WTC11 (cell line): ENCODE measurements at regions not wholly inside any gene's neighbourhood (a gene's known extent, or its start where the extent isn't known, plus 50 kb on each side); places are given as distances from the start of the nearest gene placed in this dataset.

Experiments used
- ATAC-seq: fragments of 200-7000 bp; cut with Tn5 transposase; 2 replicates; pipeline ENCODE4 v1.10.0; 2021; ENCODE audit warnings: mild to moderate bottlenecking, moderate library complexity
- CTCF ChIA-PET: fragments of 300-600 bp; sonication (Branson Sonifier 250); formaldehyde crosslinking; loops from one replicate; lab custom pipeline; 2021; ENCODE audit warnings: antibody characterized with exemption; lab: Charles Lee
- POLR2A ChIA-PET: fragments of 350-600 bp; sonication (Branson Sonifier 250); formaldehyde crosslinking; loops from one replicate; lab custom pipeline; 2021; ENCODE audit warnings: antibody characterized with exemption; lab: Charles Lee
- DNase-seq: peaks from one replicate; pipeline ENCODE4 v3.0.0; 2021; ENCODE audit warnings: low spot score
- H3K27ac Mint-ChIP-seq: 2 replicates; pipeline ENCODE4 v1.8.0; 2021; ENCODE audit warnings: mixed read lengths
- H3K27me3 Mint-ChIP-seq: 2 replicates; pipeline ENCODE4 v1.8.0; 2021; ENCODE audit warnings: low read depth, mild to moderate bottlenecking, moderate library complexity, mixed read lengths
- H3K36me3 Mint-ChIP-seq: 2 replicates; pipeline ENCODE4 v1.8.0; 2021; ENCODE audit warnings: mixed read lengths
- H3K4me1 Mint-ChIP-seq: 2 replicates; pipeline ENCODE4 v1.8.0; 2022; ENCODE audit warnings: mixed read lengths
- H3K4me3 Mint-ChIP-seq: 2 replicates; pipeline ENCODE4 v1.8.0; 2021; ENCODE audit warnings: mild to moderate bottlenecking, moderate library complexity, mixed read lengths
- H3K9me3 Mint-ChIP-seq: 2 replicates; pipeline ENCODE4 v1.8.0; 2021; ENCODE audit warnings: mixed read lengths
- EMX1 ChIP-seq: fragments of 250-450 bp; sonication (Bioruptor Pico); IDR thresholded peaks from 2 replicates; pipeline ENCODE4 v1.8.0; 2021; ENCODE audit warnings: mild to moderate bottlenecking
- ESRRA ChIP-seq: sonication (generic); formaldehyde crosslinking; IDR thresholded peaks from 2 replicates; pipeline ENCODE4 v1.8.1; 2022; ENCODE audit warnings: mild to moderate bottlenecking, missing genetic modification reagents, borderline replicate concordance
- ETV6 ChIP-seq: sonication (generic); formaldehyde crosslinking; IDR thresholded peaks from 2 replicates; pipeline ENCODE4 v1.8.1; 2022; ENCODE audit warnings: mild to moderate bottlenecking, missing genetic modification reagents
- FOXK1 ChIP-seq: sonication (generic); formaldehyde crosslinking; IDR thresholded peaks from 2 replicates; pipeline ENCODE4 v1.8.0; 2022; ENCODE audit warnings: mild to moderate bottlenecking, moderate library complexity, missing genetic modification reagents
- GTF2I ChIP-seq: fragments of 250-450 bp; sonication (Bioruptor Pico); conservative IDR thresholded peaks from 2 replicates; pipeline ENCODE4 v1.4.0; 2021; ENCODE audit warnings: mild to moderate bottlenecking
- KAT7 ChIP-seq: sonication (generic); formaldehyde crosslinking; IDR thresholded peaks from 2 replicates; pipeline ENCODE4 v1.8.1; 2023; ENCODE audit warnings: missing genetic modification reagents, mild to moderate bottlenecking, borderline replicate concordance
- RELA ChIP-seq: sonication (generic); formaldehyde crosslinking; IDR thresholded peaks from 2 replicates; pipeline ENCODE4 v1.8.1; 2022; ENCODE audit warnings: missing genetic modification reagents, mild to moderate bottlenecking, borderline replicate concordance
- SP1 ChIP-seq: sonication (generic); formaldehyde crosslinking; conservative IDR thresholded peaks from 2 replicates; pipeline ENCODE4 v1.8.1; 2022; ENCODE audit warnings: missing genetic modification reagents
- TEAD1 ChIP-seq: sonication (generic); formaldehyde crosslinking; IDR thresholded peaks from 2 replicates; pipeline ENCODE4 v1.8.0; 2022; ENCODE audit warnings: mild to moderate bottlenecking, missing genetic modification reagents
- ZNF121 ChIP-seq: sonication (generic); formaldehyde crosslinking; IDR thresholded peaks from 2 replicates; pipeline ENCODE4 v1.8.0; 2023; ENCODE audit warnings: missing genetic modification reagents
- ZNF423 ChIP-seq: fragments of 250-450 bp; sonication (Bioruptor Pico); IDR thresholded peaks from 2 replicates; pipeline ENCODE4 v2.1.2; 2022; ENCODE audit warnings: mild to moderate bottlenecking, moderate library complexity
- ZNF671 ChIP-seq: fragments of 250-450 bp; sonication (Bioruptor Pico); IDR thresholded peaks from 2 replicates; pipeline ENCODE4 v1.8.0; 2021; ENCODE audit warnings: mild to moderate bottlenecking
- TF ChIP-seq, protein P1 (sequence below): sonication (generic); formaldehyde crosslinking; IDR thresholded peaks from 2 replicates; pipeline ENCODE4 v1.8.1; 2022; ENCODE audit warnings: mild to moderate bottlenecking, moderate library complexity, missing genetic modification reagents
- TF ChIP-seq, protein P2 (sequence below): sonication (generic); formaldehyde crosslinking; IDR thresholded peaks from 2 replicates; pipeline ENCODE4 v1.8.1; 2022; ENCODE audit warnings: mild to moderate bottlenecking, missing genetic modification reagents, moderate library complexity, borderline replicate concordance
- TF ChIP-seq, protein P3 (sequence below): sonication (generic); formaldehyde crosslinking; IDR thresholded peaks from 2 replicates; pipeline ENCODE4 v1.8.1; 2023; ENCODE audit warnings: mild to moderate bottlenecking, missing genetic modification reagents, moderate library complexity
- TF ChIP-seq, protein P4 (sequence below): sonication (generic); formaldehyde crosslinking; IDR thresholded peaks from 2 replicates; pipeline ENCODE4 v1.8.0; 2022; ENCODE audit warnings: mild to moderate bottlenecking, missing genetic modification reagents
- TF ChIP-seq, protein P5 (sequence below): sonication (generic); formaldehyde crosslinking; IDR thresholded peaks from 2 replicates; pipeline ENCODE4 v1.8.0; 2022; ENCODE audit warnings: mild to moderate bottlenecking, missing genetic modification reagents

DNA sequence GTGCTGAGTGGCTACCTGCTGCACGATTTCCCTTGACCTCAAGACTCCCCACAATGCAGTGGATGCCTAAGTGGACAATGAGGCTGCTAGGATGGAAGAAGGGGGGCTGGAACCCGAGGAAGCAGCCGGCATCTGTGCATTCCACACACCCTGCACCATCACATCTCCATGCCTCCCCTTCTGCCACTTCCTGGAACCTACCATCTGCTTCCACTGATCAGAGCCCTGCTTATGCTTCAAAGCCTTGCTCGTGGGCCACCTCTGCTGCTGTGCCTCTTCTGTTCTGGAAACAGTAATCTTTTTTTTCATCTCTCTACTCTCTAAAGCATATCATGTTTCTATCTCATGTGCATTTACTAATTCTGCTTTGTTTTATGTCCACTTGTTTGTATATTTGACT, 66.2 kb upstream of the WDR26 start:
- no peak overlapping the region for H3K4me3 Mint-ChIP-seq
- H3K4me1 Mint-ChIP-seq = peaks cover 81% of the 10 kb centered on the region
- peak overlapping the region; percentile 88 for H3K27ac Mint-ChIP-seq
- TF ChIP-seq, protein P1, sequence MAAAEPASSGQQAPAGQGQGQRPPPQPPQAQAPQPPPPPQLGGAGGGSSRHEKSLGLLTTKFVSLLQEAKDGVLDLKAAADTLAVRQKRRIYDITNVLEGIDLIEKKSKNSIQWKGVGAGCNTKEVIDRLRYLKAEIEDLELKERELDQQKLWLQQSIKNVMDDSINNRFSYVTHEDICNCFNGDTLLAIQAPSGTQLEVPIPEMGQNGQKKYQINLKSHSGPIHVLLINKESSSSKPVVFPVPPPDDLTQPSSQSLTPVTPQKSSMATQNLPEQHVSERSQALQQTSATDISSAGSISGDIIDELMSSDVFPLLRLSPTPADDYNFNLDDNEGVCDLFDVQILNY (CRISPR knock-in tag) = no peak
- H3K9me3 Mint-ChIP-seq = peaks cover 19% of the 10 kb centered on the region
- DNase-seq = no peak
- ATAC-seq = no peak
- peaks cover 21% of the 10 kb centered on the region for H3K36me3 Mint-ChIP-seq
- ChIA-PET POLR2A (no interaction called here), CTCF (interaction anchor here (4.4 kb wide), 1 partner anchor 44 kb away, joined by 20 read pairs; no protein-coding TSS in a partner anchor)
- no peaks in the 10 kb centered on the region for H3K27me3 Mint-ChIP-seq

DNA sequence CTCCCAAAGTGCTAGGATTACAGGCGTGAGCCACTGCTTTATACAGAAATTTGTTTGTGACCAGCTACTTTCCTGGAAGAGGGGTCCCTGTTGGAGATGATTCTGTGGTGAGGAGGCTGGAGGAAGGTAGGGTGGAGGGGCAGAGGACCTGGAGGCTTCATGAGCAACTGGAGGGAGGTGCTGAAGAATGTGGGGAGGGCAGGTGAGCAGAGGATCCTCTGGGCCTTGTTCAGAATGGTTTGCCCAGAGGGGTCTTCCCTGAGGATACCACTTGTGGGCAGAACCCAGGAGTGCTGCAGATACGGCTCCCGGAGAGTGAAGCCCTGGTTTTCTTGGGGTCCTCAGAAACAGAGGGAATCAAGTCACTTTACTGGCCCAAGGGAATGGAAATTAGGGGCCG, 67.2 kb upstream of the WDR26 start:
- Mint-ChIP-seq H3K27me3 (no peaks in the 10 kb centered on the region), H3K27ac (peak overlapping the region; percentile 93)
- no peak for DNase-seq
- TF ChIP-seq, protein P2, sequence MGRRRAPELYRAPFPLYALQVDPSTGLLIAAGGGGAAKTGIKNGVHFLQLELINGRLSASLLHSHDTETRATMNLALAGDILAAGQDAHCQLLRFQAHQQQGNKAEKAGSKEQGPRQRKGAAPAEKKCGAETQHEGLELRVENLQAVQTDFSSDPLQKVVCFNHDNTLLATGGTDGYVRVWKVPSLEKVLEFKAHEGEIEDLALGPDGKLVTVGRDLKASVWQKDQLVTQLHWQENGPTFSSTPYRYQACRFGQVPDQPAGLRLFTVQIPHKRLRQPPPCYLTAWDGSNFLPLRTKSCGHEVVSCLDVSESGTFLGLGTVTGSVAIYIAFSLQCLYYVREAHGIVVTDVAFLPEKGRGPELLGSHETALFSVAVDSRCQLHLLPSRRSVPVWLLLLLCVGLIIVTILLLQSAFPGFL = no peak
- TF ChIP-seq FOXK1 (CRISPR knock-in tag) = no peak
- no peak for TF ChIP-seq ESRRA (CRISPR knock-in tag)
- TF ChIP-seq RELA (CRISPR knock-in tag) = no peak
- TF ChIP-seq, all 79 proteins: peak for 0
- ChIA-PET CTCF (interaction anchor here (1.1 to 4.4 kb wide), 2 partner anchors 45 to 86 kb away, joined by 3 to 20 read pairs; no protein-coding TSS in a partner anchor), POLR2A (interaction anchor here (0.6 kb wide), 1 partner anchor 1138 kb away, joined by 3 read pairs; the partner anchor contains the start of gene SUSD4)
- peaks cover 88% of the 10 kb centered on the region for H3K4me1 Mint-ChIP-seq
- peaks cover 9% of the 10 kb centered on the region for H3K9me3 Mint-ChIP-seq
- H3K4me3 Mint-ChIP-seq = no peak overlapping the region
- peaks cover 12% of the 10 kb centered on the region for H3K36me3 Mint-ChIP-seq
- ATAC-seq = no peak

DNA sequence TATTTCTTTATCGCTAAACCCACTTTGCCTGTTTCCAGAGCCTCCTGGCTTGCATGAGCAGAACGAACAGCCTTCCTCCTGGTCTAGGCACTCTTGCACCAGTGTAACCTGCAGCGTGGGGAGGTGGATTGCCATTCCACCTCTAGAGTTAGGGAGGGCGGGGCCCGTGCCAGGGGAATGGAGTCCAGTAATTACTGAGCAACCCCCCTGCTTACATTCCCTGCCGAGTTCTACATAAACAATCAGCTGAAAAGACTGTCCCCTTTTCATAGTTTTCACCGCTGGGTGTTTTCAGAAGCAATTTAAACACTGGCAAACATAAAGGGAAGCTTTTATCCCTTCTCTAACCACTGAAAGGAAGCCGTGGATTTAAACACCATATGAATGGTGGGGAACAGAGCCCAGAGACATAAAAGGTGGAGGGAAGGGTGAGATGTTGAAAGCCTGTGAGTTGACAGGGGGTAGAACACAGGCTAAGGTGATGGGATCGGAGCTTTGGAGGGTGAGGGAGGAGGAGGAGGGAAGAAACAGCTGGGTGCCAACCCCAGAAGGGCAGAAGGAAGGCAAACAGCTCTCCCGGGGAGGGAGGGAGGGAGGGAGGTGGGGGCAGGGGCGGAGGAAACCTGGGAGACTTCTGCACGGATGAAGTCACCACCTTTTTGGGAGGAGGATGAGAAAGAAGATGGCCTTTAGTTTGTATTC, 68.0 kb upstream of the WDR26 start:
- Mint-ChIP-seq H3K4me3 (peak overlapping the region; percentile 0; the same call in 1 of the 2 replicates), H3K9me3 (peaks cover 3% of the 10 kb centered on the region), H3K27me3 (no peaks in the 10 kb centered on the region), H3K36me3 (peaks cover 4% of the 10 kb centered on the region), H3K4me1 (peaks cover 81% of the 10 kb centered on the region), H3K27ac (peak overlapping the region; percentile 93)
- ATAC-seq = peak; percentile 1
- ChIA-PET CTCF (interaction anchor here (1.1 to 4.4 kb wide), 4 partner anchors 46 to 420 kb away, joined by 3 to 20 read pairs (median 6); no protein-coding TSS in a partner anchor), POLR2A (interaction anchor here (0.9 kb wide), 1 partner anchor 70 kb away, joined by 3 read pairs; no protein-coding TSS in a partner anchor)
- TF ChIP-seq ETV6 (CRISPR knock-in tag) (peak; percentile 26; the same call in 1 of the 2 replicates), KAT7 (CRISPR knock-in tag) (no peak), SP1 (CRISPR knock-in tag) (no peak), ZNF423 (0 out of 2 replicates have a peak, but pooled peaks have one; percentile 12)
- no peak for DNase-seq

DNA sequence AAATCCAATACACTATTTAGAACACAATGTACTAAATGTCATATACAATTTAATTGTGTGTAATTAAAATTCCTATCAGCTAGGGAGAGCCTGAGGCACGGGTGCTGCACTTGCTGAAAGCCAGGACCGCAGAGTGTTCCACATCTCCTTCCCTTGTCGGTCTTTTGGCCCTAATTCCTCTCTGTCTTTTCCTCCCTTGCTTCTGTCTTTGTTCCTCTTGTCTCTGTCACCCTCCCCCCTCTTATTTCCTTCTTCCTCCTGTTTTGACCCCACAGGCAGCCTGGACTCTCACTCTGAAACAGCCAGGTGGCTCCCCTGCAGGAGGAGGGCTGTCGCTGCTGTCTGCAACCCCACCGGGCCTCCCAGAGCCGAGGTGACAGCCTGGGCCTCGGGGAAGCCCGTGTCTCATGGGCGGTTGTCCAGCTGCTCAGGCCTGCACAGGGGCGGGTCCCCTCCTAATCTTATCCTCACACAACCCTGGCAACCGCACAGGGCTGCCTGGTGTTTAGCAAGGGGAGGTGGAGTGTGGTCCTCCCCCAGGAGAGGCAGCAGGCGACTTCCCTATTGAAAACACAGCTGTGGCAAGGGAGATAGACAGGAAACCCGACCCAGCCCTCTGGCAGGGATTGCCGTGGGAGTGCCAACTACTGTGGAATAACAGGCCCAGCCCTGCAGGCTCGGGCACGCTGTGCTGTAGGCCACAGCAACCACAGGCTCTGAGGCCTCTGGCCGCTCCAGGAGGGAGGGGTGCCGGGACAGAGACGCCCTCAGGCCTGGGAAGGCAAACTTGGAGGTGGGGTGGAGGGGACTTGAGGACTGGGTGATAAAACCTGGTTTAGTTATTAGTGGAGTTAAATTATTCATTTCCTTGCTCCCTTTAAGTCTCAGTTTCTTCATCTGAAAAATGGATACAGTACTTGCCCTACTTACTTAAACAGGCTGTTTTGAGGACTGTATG, 68.8 kb upstream of the WDR26 start:
- H3K9me3 Mint-ChIP-seq = no peaks in the 10 kb centered on the region
- peak overlapping the region; percentile 81 for H3K27ac Mint-ChIP-seq
- peak overlapping the region; percentile 5; the same call in 1 of the 2 replicates for H3K4me3 Mint-ChIP-seq
- DNase-seq = peak; percentile 72
- ChIA-PET POLR2A (interaction anchor here (0.9 kb wide), 1 partner anchor 71 kb away, joined by 3 read pairs; no protein-coding TSS in a partner anchor), CTCF (interaction anchor here (1.2 to 4.4 kb wide), 4 partner anchors 47 to 419 kb away, joined by 4 to 20 read pairs (median 6); no protein-coding TSS in a partner anchor)
- TF ChIP-seq ZNF671 (no peak), EMX1 (no peak), ETV6 (CRISPR knock-in tag) (peak; percentile 81), TEAD1 (no peak), SP1 (CRISPR knock-in tag) (peak; percentile 59; the same call in 1 of the 2 replicates), GTF2I (CRISPR knock-in tag) (0 out of 2 replicates have a peak, but pooled peaks have one; percentile 28), KAT7 (CRISPR knock-in tag) (no peak), ZNF121 (peak; percentile 94)
- TF ChIP-seq, protein P3, sequence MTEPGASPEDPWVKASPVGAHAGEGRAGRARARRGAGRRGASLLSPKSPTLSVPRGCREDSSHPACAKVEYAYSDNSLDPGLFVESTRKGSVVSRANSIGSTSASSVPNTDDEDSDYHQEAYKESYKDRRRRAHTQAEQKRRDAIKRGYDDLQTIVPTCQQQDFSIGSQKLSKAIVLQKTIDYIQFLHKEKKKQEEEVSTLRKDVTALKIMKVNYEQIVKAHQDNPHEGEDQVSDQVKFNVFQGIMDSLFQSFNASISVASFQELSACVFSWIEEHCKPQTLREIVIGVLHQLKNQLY = no peak
- TF ChIP-seq, protein P4, sequence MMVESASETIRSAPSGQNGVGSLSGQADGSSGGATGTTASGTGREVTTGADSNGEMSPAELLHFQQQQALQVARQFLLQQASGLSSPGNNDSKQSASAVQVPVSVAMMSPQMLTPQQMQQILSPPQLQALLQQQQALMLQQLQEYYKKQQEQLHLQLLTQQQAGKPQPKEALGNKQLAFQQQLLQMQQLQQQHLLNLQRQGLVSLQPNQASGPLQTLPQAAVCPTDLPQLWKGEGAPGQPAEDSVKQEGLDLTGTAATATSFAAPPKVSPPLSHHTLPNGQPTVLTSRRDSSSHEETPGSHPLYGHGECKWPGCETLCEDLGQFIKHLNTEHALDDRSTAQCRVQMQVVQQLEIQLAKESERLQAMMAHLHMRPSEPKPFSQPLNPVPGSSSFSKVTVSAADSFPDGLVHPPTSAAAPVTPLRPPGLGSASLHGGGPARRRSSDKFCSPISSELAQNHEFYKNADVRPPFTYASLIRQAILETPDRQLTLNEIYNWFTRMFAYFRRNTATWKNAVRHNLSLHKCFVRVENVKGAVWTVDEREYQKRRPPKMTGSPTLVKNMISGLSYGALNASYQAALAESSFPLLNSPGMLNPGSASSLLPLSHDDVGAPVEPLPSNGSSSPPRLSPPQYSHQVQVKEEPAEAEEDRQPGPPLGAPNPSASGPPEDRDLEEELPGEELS (CRISPR knock-in tag) = 0 out of 2 replicates have a peak, but pooled peaks have one; percentile 57
- TF ChIP-seq, protein P5, sequence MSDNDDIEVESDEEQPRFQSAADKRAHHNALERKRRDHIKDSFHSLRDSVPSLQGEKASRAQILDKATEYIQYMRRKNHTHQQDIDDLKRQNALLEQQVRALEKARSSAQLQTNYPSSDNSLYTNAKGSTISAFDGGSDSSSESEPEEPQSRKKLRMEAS (CRISPR knock-in tag) = peak; percentile 38; the same call in 1 of the 2 replicates
- no peaks in the 10 kb centered on the region for H3K36me3 Mint-ChIP-seq
- ATAC-seq = peak; percentile 63
- H3K27me3 Mint-ChIP-seq = no peaks in the 10 kb centered on the region
- peaks cover 77% of the 10 kb centered on the region for H3K4me1 Mint-ChIP-seq
